T-cell (primary cell): ENCODE measurements at regions not wholly inside any gene's neighbourhood (a gene's known extent, or its start where the extent isn't known, plus 50 kb on each side); places are given as distances from the start of the nearest gene placed in this dataset.
A peak's percentile ranks its signal among the peaks of the same experiment; 100 is the strongest.
"Not testable (repeated sequence)": the region's sequence is repeated elsewhere in the genome, so short reads cannot be mapped to it uniquely, and the experiment has no call there.

Experiments used
- ATAC-seq, 4 experiments: fragments of 200-7000 bp in 3 of 4; fragments of 150-1000 bp in 1 of 4; cut with Tn5 transposase; replicated peaks in 1 of 4; 1 replicate in 3 of 4; 2 replicates in 1 of 4; pipeline ENCODE4 v1.10.0; 2021; ENCODE audit warnings: moderate library complexity in 3 of 4, mild to moderate bottlenecking in 2 of 4, moderate number of reproducible peaks in 1 of 4
- CTCF ChIA-PET, 2 donors: fragments of 300-600 bp; sonication (Branson Sonifier 250); formaldehyde crosslinking; loops; one replicate each; lab custom pipeline; 2022; ENCODE audit warnings: antibody characterized with exemption in 2 of 2; lab: Charles Lee
- POLR2A ChIA-PET, 2 donors: fragments of 300-600 bp; sonication (Branson Sonifier 250); formaldehyde crosslinking; loops; one replicate each; lab custom pipeline; 2022; ENCODE audit warnings: antibody characterized with exemption in 2 of 2; lab: Charles Lee
- DNase-seq, 35 experiments: peaks; one replicate each; pipeline versions ENCODE4 v3.0.0 to v3.0.0-alpha.2; 2013 to 2023
- H3K27ac ChIP-seq: one replicate; pipeline ENCODE4 v1.5.1; 2013; ENCODE audit warnings: low read length
- H3K27me3 ChIP-seq, 2 experiments: replicated peaks in 1 of 2; 1 replicate in 1 of 2; 2 replicates in 1 of 2; pipeline versions ENCODE4 v1.6.1 to v1.7.0; 2013; ENCODE audit warnings: low read length in 1 of 2, mixed read lengths in 1 of 2; ENCODE audit not compliant: control insufficient read depth in 2 of 2, insufficient read depth in 2 of 2; ENCODE audit errors: extremely low read depth in 1 of 2
- H3K36me3 ChIP-seq, 2 donors: 1 replicate in 1 of 2; 2 replicates in 1 of 2; pipeline versions ENCODE4 v1.6.1 to v1.7.0; 2013; ENCODE audit warnings: low read length in 1 of 2; ENCODE audit not compliant: control insufficient read depth in 2 of 2, insufficient read depth in 1 of 2; ENCODE audit errors: extremely low read depth in 1 of 2
- H3K4me1 ChIP-seq, 2 experiments: 1 replicate in 1 of 2; 2 replicates in 1 of 2; pipeline versions ENCODE4 v1.6.1 to v1.7.0; 2013; ENCODE audit warnings: low read length in 2 of 2, mixed read lengths in 1 of 2; ENCODE audit not compliant: insufficient read depth in 2 of 2, control insufficient read depth in 1 of 2; ENCODE audit errors: extremely low read depth in 1 of 2
- H3K4me3 ChIP-seq, 2 donors: 1 replicate in 1 of 2; 2 replicates in 1 of 2; pipeline versions ENCODE4 v1.5.1 to v1.7.0; 2013; ENCODE audit warnings: mild to moderate bottlenecking in 2 of 2, low read length in 1 of 2, moderate library complexity in 1 of 2; ENCODE audit not compliant: control insufficient read depth in 1 of 2; ENCODE audit errors: extremely low read depth in 1 of 2
- H3K9me3 ChIP-seq: 2 replicates; pipeline ENCODE4 v1.7.0; 2013
- H3K27ac Mint-ChIP-seq, 2 donors: one replicate each; pipeline ENCODE4 v1.8.0; 2020 to 2021; ENCODE audit warnings: mild to moderate bottlenecking in 2 of 2, mixed read lengths in 2 of 2
- H3K27me3 Mint-ChIP-seq, 2 donors: one replicate each; pipeline ENCODE4 v1.8.0; 2021 to 2022; ENCODE audit warnings: mixed read lengths in 2 of 2
- H3K36me3 Mint-ChIP-seq: one replicate; pipeline ENCODE4 v1.8.0; 2021; ENCODE audit warnings: mixed read lengths
- H3K4me1 Mint-ChIP-seq, 3 donors: one replicate each; pipeline ENCODE4 v1.8.0; 2020 to 2022; ENCODE audit warnings: mixed read lengths in 3 of 3, mild to moderate bottlenecking in 1 of 3
- H3K4me3 Mint-ChIP-seq, 3 donors: one replicate each; pipeline ENCODE4 v1.8.0; 2020 to 2022; ENCODE audit warnings: mild to moderate bottlenecking in 3 of 3, mixed read lengths in 3 of 3, moderate library complexity in 3 of 3
- H3K9me3 Mint-ChIP-seq, 3 donors: one replicate each; pipeline ENCODE4 v1.8.0; 2020 to 2022; ENCODE audit warnings: mixed read lengths in 3 of 3
- whole genome bisulfite sequencing: methylation state at CpG from one replicate; pipeline ENCODE4 v1.1.5; 2013; ENCODE audit warnings: missing lambda C conversion rate; ENCODE audit not compliant: insufficient coverage; 5-methylcytosine and 5-hydroxymethylcytosine counted together

DNA sequence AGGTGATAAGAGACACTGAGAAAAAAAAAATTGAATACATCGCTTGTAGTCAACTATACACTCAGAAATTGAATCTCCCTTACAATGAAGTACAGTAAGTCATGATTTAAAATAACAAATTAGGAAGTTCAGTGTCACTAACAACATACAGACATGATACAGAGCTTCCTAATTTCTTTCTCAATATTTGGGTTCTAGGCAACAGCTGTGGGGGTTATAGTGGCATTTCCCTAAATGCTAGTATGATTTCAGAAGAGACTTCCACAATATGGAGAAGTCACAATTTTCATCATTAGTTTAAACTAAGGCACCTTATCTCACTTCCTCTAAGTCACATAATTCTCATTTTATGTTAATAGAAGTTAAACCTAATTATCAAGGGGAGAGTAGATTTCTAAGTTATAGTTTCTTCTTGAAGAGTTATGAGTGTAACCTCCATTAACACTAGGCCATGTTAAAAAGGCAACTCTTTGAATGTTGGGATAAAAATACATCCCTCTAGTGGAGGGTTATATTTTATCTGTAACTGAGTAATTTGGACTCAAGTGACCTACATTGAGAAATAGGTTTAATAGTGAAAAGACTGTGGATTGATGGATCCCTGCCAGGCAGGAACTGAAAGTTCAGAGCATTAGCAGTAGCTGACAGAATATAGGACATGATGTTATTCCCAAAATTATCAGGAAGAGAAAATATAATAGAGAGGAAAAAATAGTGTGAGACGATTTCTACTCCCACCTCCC lies 286.0 kb upstream of the SUCLG2 start:
- Histone ChIP-seq H3K27ac (no peak overlapping the region), H3K9me3 (no peaks in the 10 kb centered on the region), H3K4me3 (no peak overlapping the region), H3K4me1 (no peaks in the 10 kb centered on the region), H3K36me3 (no peaks in the 10 kb centered on the region), H3K27me3 (no peaks in the 10 kb centered on the region)
- no CpG with 5 or more reads among the region's 2 CpGs for WGBS
- Mint-ChIP-seq H3K27me3 (no peaks in the 10 kb centered on the region), H3K4me3 (peak overlapping the region in 1 of 3 donors; percentile 22), H3K27ac (peak overlapping the region; percentile 84 to 90), H3K9me3 (peaks cover 2 to 10% (median 3%) of the 10 kb centered on the region in 3 donors), H3K4me1 (peaks cover 18 to 23% (median 21%) of the 10 kb centered on the region in 3 donors), H3K36me3 (no peaks in the 10 kb centered on the region)
- CTCF ChIA-PET = no interaction called here
- no peak for ATAC-seq
- POLR2A ChIA-PET = no interaction called here
- no peak for DNase-seq

DNA sequence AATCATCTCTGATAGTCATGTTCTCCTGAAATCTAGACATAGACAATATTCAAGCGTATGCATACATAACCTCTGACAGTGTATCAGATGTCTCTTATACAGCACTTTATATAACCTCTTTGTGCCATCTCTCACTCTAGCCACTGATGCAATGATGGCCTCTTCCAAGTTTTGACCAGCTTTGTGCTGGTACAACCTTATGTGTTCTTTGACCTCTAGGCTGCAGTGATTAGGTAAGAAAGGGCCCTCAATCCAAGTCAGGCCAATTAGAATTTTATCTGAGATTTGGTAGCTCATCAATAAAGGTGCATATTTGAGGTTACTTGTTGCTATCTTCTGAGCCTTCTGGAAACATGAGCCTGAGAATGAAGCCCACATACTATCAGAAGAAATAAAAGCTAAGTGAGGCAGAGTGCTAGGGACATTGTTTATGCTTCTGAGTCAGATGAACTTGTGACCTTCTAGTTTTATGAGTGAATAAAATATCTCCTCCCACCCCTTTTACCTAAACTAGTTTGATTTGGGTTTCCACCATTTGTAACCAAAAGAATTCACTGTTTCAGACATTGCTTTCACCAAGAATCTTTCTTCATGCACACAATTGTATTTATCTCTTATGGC lies 283.2 kb upstream of the SUCLG2 start:
- ATAC-seq = no peak
- CTCF ChIA-PET = interaction anchor here in 1 of 2 donors (0.9 kb wide), 1 partner anchor 11 kb away, joined by 3 read pairs; no protein-coding TSS in a partner anchor
- peaks cover 15 to 22% (median 21%) of the 10 kb centered on the region in 3 donors for H3K4me1 Mint-ChIP-seq
- Histone ChIP-seq H3K9me3 (no peaks in the 10 kb centered on the region), H3K27me3 (no peaks in the 10 kb centered on the region), H3K27ac (no peak overlapping the region), H3K36me3 (no peaks in the 10 kb centered on the region), H3K4me1 (no peaks in the 10 kb centered on the region), H3K4me3 (no peak overlapping the region)
- POLR2A ChIA-PET = no interaction called here
- no peak overlapping the region for H3K4me3 Mint-ChIP-seq
- H3K9me3 Mint-ChIP-seq = peaks cover 7 to 14% (median 10%) of the 10 kb centered on the region in 3 donors
- H3K36me3 Mint-ChIP-seq = no peaks in the 10 kb centered on the region
- no peak for DNase-seq
- no peaks in the 10 kb centered on the region for H3K27me3 Mint-ChIP-seq
- WGBS = 100% methylated on average over 1 of the region's 1 CpG
- H3K27ac Mint-ChIP-seq = no peak overlapping the region

DNA sequence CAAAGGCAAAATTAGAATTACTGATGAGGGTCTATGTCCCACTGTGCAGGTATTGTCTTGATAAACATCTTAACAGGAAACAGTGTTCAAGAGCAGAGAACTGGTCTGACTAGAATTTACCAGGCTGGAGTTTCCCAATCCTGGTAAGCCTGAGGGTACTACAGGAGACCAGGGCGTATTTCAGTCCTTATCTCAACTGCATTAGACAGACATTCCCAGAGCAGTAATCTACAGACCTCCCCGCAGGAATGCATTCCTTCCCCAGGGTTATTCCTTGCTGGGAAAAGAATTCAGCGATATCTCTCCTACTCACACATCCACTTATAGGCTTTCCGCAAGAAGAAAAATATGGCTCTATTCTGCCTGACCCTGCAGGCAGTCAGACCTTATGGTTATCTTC lies 276.0 kb upstream of the SUCLG2 start:
- H3K9me3 ChIP-seq, POLR2A ChIA-PET, H3K27ac ChIP-seq, H3K4me3 Mint-ChIP-seq, H3K4me1 ChIP-seq, ATAC-seq, H3K27me3 ChIP-seq, H3K36me3 Mint-ChIP-seq, H3K4me1 Mint-ChIP-seq, H3K36me3 ChIP-seq, CTCF ChIA-PET, H3K4me3 ChIP-seq, H3K27me3 Mint-ChIP-seq, H3K27ac Mint-ChIP-seq, DNase-seq: not testable (repeated sequence)
- WGBS = 85% methylated on average over 3 of the region's 4 CpGs
- peaks cover 7 to 11% (median 10%) of the 10 kb centered on the region in 3 donors for H3K9me3 Mint-ChIP-seq

DNA sequence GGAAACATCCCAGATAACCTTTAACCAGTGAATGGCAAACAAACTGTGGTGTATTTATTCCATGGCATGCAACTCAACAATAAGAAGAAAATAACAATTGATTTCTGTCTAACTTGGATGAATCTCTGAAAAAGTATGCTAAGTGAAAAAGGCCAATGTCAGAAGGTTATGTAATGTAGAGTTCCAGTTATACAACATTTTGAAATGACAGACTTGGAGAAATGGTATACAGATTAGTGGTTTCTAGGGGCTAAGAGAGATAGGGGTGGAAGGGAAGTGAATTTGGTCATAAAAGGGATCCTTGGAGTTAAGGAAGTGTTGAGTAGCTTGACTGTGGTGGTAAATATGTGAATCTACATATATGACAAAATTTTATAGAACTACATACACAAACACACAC lies 269.4 kb upstream of the SUCLG2 start:
- Histone ChIP-seq H3K27ac (no peak overlapping the region), H3K27me3 (peaks cover 0 to 4% of the 10 kb centered on the region in 2 experiments), H3K36me3 (no peaks in the 10 kb centered on the region), H3K9me3 (no peaks in the 10 kb centered on the region), H3K4me3 (no peak overlapping the region), H3K4me1 (no peaks in the 10 kb centered on the region)
- DNase-seq = no peak
- Mint-ChIP-seq H3K36me3 (peaks cover 2% of the 10 kb centered on the region), H3K9me3 (peaks cover 0 to 15% (median 5%) of the 10 kb centered on the region in 3 donors), H3K4me3 (no peak overlapping the region), H3K27me3 (peaks cover 2 to 3% of the 10 kb centered on the region in 2 donors), H3K27ac (no peak overlapping the region), H3K4me1 (no peaks in the 10 kb centered on the region)
- ATAC-seq = no peak
- ChIA-PET CTCF (interaction anchor here in 1 of 2 donors (0.7 kb wide), 1 partner anchor 619 kb away, joined by 3 read pairs; no protein-coding TSS in a partner anchor), POLR2A (no interaction called here)

DNA sequence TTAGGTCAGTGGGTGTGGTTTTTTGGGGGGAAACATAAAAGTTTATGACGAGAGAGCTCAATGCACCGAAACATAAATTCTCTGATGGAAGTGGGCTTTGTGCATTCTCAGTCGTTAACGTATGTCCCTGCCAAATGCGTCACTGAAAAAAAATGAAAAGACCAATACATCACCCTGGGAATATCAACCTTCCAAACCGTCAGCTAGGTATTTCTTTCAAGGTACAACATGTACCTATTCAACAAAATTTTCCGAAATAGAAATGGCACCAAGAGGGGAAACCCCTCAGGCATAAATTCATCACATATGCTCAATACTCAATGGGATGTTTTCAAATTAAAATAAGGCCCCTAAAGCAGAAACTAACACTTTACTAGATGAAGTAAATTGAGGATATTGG lies 266.6 kb upstream of the SUCLG2 start:
- Mint-ChIP-seq H3K27me3 (peaks cover 0 to 2% of the 10 kb centered on the region in 2 donors), H3K36me3 (peaks cover 2% of the 10 kb centered on the region), H3K4me1 (no peaks in the 10 kb centered on the region), H3K9me3 (peaks cover 0 to 15% (median 5%) of the 10 kb centered on the region in 3 donors), H3K27ac (no peak overlapping the region), H3K4me3 (no peak overlapping the region)
- Histone ChIP-seq H3K4me1 (no peaks in the 10 kb centered on the region), H3K27me3 (peaks cover 0 to 4% of the 10 kb centered on the region in 2 experiments), H3K4me3 (no peak overlapping the region), H3K27ac (no peak overlapping the region), H3K9me3 (no peaks in the 10 kb centered on the region), H3K36me3 (no peaks in the 10 kb centered on the region)
- no peak for DNase-seq
- ChIA-PET POLR2A (no interaction called here), CTCF (no interaction called here)
- WGBS = 100% methylated on average over 2 of the region's 7 CpGs
- no peak for ATAC-seq

DNA sequence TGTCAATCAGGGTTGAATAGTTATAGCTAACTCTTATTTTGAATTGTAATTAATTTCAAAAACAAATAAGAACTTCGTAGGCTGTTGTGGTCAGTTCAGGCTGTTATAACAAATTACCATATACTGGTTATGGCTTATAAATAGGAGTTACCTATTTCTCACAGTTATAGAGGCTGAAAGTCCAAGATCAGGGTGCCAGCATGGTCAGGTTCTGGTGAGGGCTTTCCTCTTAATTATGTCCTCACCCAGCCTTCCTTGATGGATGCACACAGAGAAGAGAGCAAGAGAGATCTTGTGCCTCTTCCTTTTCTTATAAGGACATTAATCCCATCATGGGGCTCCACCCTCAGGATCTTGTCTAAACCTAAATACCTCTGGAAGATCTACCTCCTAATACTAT lies 265.9 kb upstream of the SUCLG2 start:
- Mint-ChIP-seq H3K9me3 (peaks cover 0 to 11% (median 3%) of the 10 kb centered on the region in 3 donors), H3K4me3 (no peak overlapping the region), H3K27me3 (no peaks in the 10 kb centered on the region), H3K4me1 (no peaks in the 10 kb centered on the region), H3K36me3 (no peaks in the 10 kb centered on the region), H3K27ac (no peak overlapping the region)
- WGBS = no CpG with 5 or more reads among the region's 1 CpG
- H3K27ac ChIP-seq = no peak overlapping the region
- no peak overlapping the region for H3K4me3 ChIP-seq
- ATAC-seq = no peak
- H3K9me3 ChIP-seq = no peaks in the 10 kb centered on the region
- DNase-seq = no peak
- H3K27me3 ChIP-seq = peaks cover 0 to 4% of the 10 kb centered on the region in 2 experiments
- ChIA-PET POLR2A (no interaction called here), CTCF (no interaction called here)
- no peaks in the 10 kb centered on the region for H3K36me3 ChIP-seq
- no peaks in the 10 kb centered on the region for H3K4me1 ChIP-seq
